DOHH2 (cell line): ENCODE measurements at regions not wholly inside any gene's neighbourhood (a gene's known extent, or its start where the extent isn't known, plus 50 kb on each side); places are given as distances from the start of the nearest gene placed in this dataset.

Source experiments
- H3F3A ChIP-seq: fragments of 200-600 bp; sonication (generic), shearing (Covaris generic); 2 replicates; pipeline ENCODE4 v1.6.0; 2016; ENCODE audit warnings: antibody characterized with exemption, mild to moderate bottlenecking; ENCODE audit not compliant: control insufficient read depth, insufficient read depth
- H3K27ac ChIP-seq: fragments of 200-600 bp; sonication (generic); 2 replicates; pipeline ENCODE4 v1.5.1; 2014; ENCODE audit warnings: low read depth, mild to moderate bottlenecking, low read length, moderate library complexity
- H3K27me3 ChIP-seq: fragments of 200-600 bp; sonication (generic); 2 replicates; pipeline ENCODE4 v1.6.1; 2014; ENCODE audit warnings: mild to moderate bottlenecking, low read length, mixed read lengths; ENCODE audit not compliant: control insufficient read depth
- H3K36me3 ChIP-seq: fragments of 200-600 bp; sonication (generic); 2 replicates; pipeline ENCODE4 v1.6.1; 2014; ENCODE audit warnings: mild to moderate bottlenecking, low read length, moderate library complexity, mixed read lengths; ENCODE audit not compliant: control insufficient read depth
- H3K4me1 ChIP-seq: fragments of 200-600 bp; sonication (generic); 2 replicates; pipeline ENCODE4 v1.6.1; 2014; ENCODE audit warnings: mild to moderate bottlenecking, low read length, mixed read lengths; ENCODE audit not compliant: control insufficient read depth
- H3K4me2 ChIP-seq: fragments of 200-600 bp; sonication (generic); 2 replicates; pipeline ENCODE4 v1.6.0; 2014; ENCODE audit warnings: mild to moderate bottlenecking, low read length, moderate library complexity
- H3K4me3 ChIP-seq: fragments of 200-600 bp; sonication (generic); 2 replicates; pipeline ENCODE4 v1.5.1; 2014; ENCODE audit warnings: mild to moderate bottlenecking, low read length, mixed read lengths
- H3K79me2 ChIP-seq: fragments of 200-600 bp; sonication (generic); 2 replicates; pipeline ENCODE4 v1.6.1; 2014; ENCODE audit warnings: mild to moderate bottlenecking, low read length, mixed read lengths; ENCODE audit not compliant: control insufficient read depth
- H3K9me2 ChIP-seq: fragments of 200-600 bp; sonication (generic); replicated peaks from 2 replicates; pipeline ENCODE4 v1.6.1; 2014; ENCODE audit warnings: mild to moderate bottlenecking, low read length, mixed read lengths; ENCODE audit not compliant: control insufficient read depth
- H3K9me3 ChIP-seq: fragments of 200-600 bp; sonication (generic); 2 replicates; pipeline ENCODE4 v1.6.1; 2014; ENCODE audit warnings: antibody characterized with exemption, low read length, mixed read lengths; ENCODE audit not compliant: control insufficient read depth, insufficient read depth
- H4K20me1 ChIP-seq: fragments of 200-600 bp; sonication (generic); 2 replicates; pipeline ENCODE4 v1.6.0; 2014; ENCODE audit warnings: low read depth, mild to moderate bottlenecking, antibody characterized with exemption, low read length, moderate library complexity; ENCODE audit not compliant: control insufficient read depth, insufficient read depth
- EZH2phosphoT487 ChIP-seq: fragments of 200-600 bp; sonication (generic); IDR thresholded peaks from 2 replicates; pipeline ENCODE4 v1.6.1; 2017; ENCODE audit warnings: borderline replicate concordance, mild to moderate bottlenecking, antibody characterized with exemption, low read length, moderate library complexity, mixed read lengths
- TF ChIP-seq, protein P1 (sequence below): fragments of 200-600 bp; sonication (generic); IDR thresholded peaks from one replicate; pipeline ENCODE4 v1.5.1; 2014; ENCODE audit warnings: antibody characterized with exemption, mild to moderate bottlenecking, low read depth, low read length; ENCODE audit not compliant: poor library complexity, severe bottlenecking

DNA sequence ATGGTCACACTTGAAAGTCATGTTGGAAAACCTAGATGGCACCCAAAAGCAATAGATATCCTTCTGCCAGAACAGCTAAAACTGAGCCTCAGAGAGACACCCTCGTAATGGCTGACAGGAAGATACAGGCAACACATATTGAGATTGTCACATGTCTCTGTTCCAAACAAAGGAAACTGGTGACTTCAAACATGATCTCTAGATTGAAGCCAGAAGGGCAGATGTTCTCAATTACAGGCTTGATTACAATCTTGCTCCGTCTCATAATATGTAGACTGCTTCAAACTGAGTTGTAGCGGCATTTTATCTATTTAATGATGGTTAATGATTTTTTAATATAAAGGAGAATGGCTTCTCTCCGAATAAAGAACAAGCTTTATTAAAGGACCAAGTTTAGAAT lies 774.3 kb downstream of the KCTD16 start:
- no peaks in the 10 kb centered on the region for H3K27me3 ChIP-seq
- no peaks in the 10 kb centered on the region for H3K36me3 ChIP-seq
- no peak overlapping the region for H3K4me3 ChIP-seq
- no peak overlapping the region for H3K4me2 ChIP-seq
- no peaks in the 10 kb centered on the region for H4K20me1 ChIP-seq
- no peaks in the 10 kb centered on the region for H3K79me2 ChIP-seq
- no peak overlapping the region for H3K27ac ChIP-seq
- no peaks in the 10 kb centered on the region for H3K9me2 ChIP-seq
- TF ChIP-seq EZH2phosphoT487, result no peak
- H3F3A ChIP-seq, result no peaks in the 10 kb centered on the region
- no peaks in the 10 kb centered on the region; the same call in 1 of the 2 replicates for H3K4me1 ChIP-seq
- H3K9me3 ChIP-seq, result no peaks in the 10 kb centered on the region

DNA sequence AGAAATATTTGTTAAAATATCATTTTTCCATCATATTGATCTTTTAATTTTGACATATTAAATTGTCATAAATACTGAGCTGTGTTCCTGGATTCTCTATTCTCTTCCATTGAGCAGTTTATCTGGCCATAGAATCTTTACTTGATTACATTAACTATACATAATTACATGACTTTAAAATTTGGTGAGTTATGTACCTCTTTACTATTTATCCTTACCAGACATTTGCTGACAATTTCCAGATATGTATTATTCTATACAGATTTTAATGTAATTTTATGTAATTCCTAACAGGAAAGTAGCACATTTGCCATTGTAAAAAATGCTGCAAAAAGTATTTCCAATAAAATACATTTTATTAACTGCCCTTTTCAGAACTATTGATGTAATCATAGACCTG lies 770.3 kb downstream of the KCTD16 start:
- Histone ChIP-seq H3F3A (no peaks in the 10 kb centered on the region), H3K4me1 (no peaks in the 10 kb centered on the region; the same call in 1 of the 2 replicates), H3K4me3 (no peak overlapping the region), H3K27ac (no peak overlapping the region), H3K4me2 (no peak overlapping the region), H3K9me3 (no peaks in the 10 kb centered on the region), H4K20me1 (no peaks in the 10 kb centered on the region), H3K27me3 (no peaks in the 10 kb centered on the region), H3K36me3 (no peaks in the 10 kb centered on the region), H3K9me2 (no peaks in the 10 kb centered on the region), H3K79me2 (no peaks in the 10 kb centered on the region)
- TF ChIP-seq EZH2phosphoT487, result no peak
- TF ChIP-seq, protein P1, sequence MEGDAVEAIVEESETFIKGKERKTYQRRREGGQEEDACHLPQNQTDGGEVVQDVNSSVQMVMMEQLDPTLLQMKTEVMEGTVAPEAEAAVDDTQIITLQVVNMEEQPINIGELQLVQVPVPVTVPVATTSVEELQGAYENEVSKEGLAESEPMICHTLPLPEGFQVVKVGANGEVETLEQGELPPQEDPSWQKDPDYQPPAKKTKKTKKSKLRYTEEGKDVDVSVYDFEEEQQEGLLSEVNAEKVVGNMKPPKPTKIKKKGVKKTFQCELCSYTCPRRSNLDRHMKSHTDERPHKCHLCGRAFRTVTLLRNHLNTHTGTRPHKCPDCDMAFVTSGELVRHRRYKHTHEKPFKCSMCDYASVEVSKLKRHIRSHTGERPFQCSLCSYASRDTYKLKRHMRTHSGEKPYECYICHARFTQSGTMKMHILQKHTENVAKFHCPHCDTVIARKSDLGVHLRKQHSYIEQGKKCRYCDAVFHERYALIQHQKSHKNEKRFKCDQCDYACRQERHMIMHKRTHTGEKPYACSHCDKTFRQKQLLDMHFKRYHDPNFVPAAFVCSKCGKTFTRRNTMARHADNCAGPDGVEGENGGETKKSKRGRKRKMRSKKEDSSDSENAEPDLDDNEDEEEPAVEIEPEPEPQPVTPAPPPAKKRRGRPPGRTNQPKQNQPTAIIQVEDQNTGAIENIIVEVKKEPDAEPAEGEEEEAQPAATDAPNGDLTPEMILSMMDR, result no peak

DNA sequence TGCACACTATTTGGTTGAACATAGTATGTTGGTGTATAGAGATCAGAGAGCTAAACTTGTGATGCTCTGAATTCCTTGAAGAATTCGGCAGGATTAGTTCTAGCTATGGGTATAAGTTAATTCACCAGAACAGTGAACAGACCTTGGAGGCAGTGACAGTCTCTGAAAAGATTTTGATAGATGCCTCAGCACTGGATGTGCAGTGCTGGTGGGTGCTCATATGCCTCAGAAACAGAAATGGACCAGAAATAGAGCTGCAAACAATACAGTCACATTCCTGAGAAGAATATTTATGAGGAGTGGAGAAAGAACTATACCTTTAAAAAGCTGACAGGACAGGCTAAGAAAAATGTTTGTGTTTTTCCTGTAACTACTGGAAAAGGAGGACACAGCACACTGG lies 747.7 kb downstream of the KCTD16 start:
- Histone ChIP-seq H3K4me2 (no peak overlapping the region), H3K9me2 (no peaks in the 10 kb centered on the region)
- no peak for TF ChIP-seq EZH2phosphoT487
- TF ChIP-seq, protein P1, result no peak

DNA sequence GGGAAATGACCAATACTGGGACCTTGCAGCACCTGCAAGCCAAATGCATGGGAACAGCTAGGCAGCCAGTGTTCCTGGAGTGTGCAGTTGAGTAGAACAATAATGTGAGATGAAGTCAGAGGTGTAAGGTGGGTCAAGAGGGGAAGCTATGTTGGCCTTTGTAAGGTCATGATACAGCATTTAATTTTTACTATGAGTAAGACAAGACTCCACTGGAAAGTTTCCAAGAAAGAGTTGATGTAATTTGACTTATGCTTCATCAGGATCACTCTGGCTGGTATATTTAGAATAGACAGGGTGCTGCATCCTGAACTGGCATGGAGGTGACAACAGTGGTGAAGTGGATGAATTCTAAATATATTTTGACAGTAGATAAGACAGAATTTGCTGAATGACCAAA lies 744.8 kb downstream of the KCTD16 start:
- no peaks in the 10 kb centered on the region for H3K9me3 ChIP-seq
- H3K4me3 ChIP-seq, result no peak overlapping the region
- no peaks in the 10 kb centered on the region for H3K4me1 ChIP-seq
- no peaks in the 10 kb centered on the region for H4K20me1 ChIP-seq
- TF ChIP-seq, protein P1, result no peak
- TF ChIP-seq EZH2phosphoT487, result no peak
- no peaks in the 10 kb centered on the region for H3K27me3 ChIP-seq
- H3K36me3 ChIP-seq, result no peaks in the 10 kb centered on the region
- H3K9me2 ChIP-seq, result no peaks in the 10 kb centered on the region
- no peak overlapping the region for H3K27ac ChIP-seq
- no peaks in the 10 kb centered on the region for H3K79me2 ChIP-seq
- H3K4me2 ChIP-seq, result no peak overlapping the region
- H3F3A ChIP-seq, result no peaks in the 10 kb centered on the region

More for the DNA sequence above, 747.7 kb downstream of the KCTD16 start:
- Histone ChIP-seq H3F3A (no peaks in the 10 kb centered on the region), H3K27me3 (no peaks in the 10 kb centered on the region), H3K27ac (no peak overlapping the region), H3K4me1 (no peaks in the 10 kb centered on the region), H3K4me3 (no peak overlapping the region), H4K20me1 (no peaks in the 10 kb centered on the region), H3K36me3 (no peaks in the 10 kb centered on the region), H3K79me2 (no peaks in the 10 kb centered on the region), H3K9me3 (no peaks in the 10 kb centered on the region)
